ENCODE measurements at regions not wholly inside any gene's neighbourhood (a gene's known extent, or its start where the extent isn't known, plus 50 kb on each side); places are given as distances from the start of the nearest gene placed in this dataset.
"Not testable (repeated sequence)": the region's sequence is repeated elsewhere in the genome, so short reads cannot be mapped to it uniquely, and the experiment has no call there.

- no peak for DNase-seq
Observed at GRCh38 chr10:30762620-30763019, 133.1 kb upstream of the LYZL2 start.

- no peak for DNase-seq
Observed at GRCh38 chr10:30759423-30759822, 129.9 kb upstream of the LYZL2 start.

- no peak for DNase-seq
Observed at GRCh38 chr10:30758338-30758737, 128.8 kb upstream of the LYZL2 start.

- no peak for DNase-seq
Observed at GRCh38 chr10:30756896-30757295, 127.3 kb upstream of the LYZL2 start.

- no peak for DNase-seq
Observed at GRCh38 chr10:30756151-30756550, 126.6 kb upstream of the LYZL2 start.

- no peak for DNase-seq
Observed at GRCh38 chr10:30755441-30755953, 125.9 kb upstream of the LYZL2 start.

- no peak for DNase-seq
Observed at GRCh38 chr10:30752481-30752881, 122.9 kb upstream of the LYZL2 start.

- DNase-seq = peak in 2 of 4 experiments; percentile 30 to 65
Observed at GRCh38 chr10:30751678-30752331, 122.3 kb upstream of the LYZL2 start.

- DNase-seq = no peak
Observed at GRCh38 chr10:30750971-30751677, 121.6 kb upstream of the LYZL2 start.

GRCh38 chr10:30749385-30749784 is 119.8 kb upstream of the LYZL2 start:
- no peak for DNase-seq

GRCh38 chr10:30748152-30748973 is 118.8 kb upstream of the LYZL2 start:
- no peak for DNase-seq

GRCh38 chr10:30747633-30748032 is 118.1 kb upstream of the LYZL2 start:
- no peak for DNase-seq

- DNase-seq = no peak
Observed at GRCh38 chr10:30745953-30746352, 116.4 kb upstream of the LYZL2 start.

- DNase-seq = no peak
Observed at GRCh38 chr10:30744106-30744505, 114.6 kb upstream of the LYZL2 start.

GRCh38 chr10:30743586-30743985 is 114.0 kb upstream of the LYZL2 start:
- DNase-seq = no peak

- DNase-seq = no peak
Observed at GRCh38 chr10:30742471-30742870, 112.9 kb upstream of the LYZL2 start.

- not testable (repeated sequence) for DNase-seq
Observed at GRCh38 chr10:30740774-30741173, 111.2 kb upstream of the LYZL2 start.

GRCh38 chr10:30738416-30738815 is 108.9 kb upstream of the LYZL2 start:
- DNase-seq = no peak

- DNase-seq = no peak
Observed at GRCh38 chr10:30737931-30738391, 108.4 kb upstream of the LYZL2 start.

- DNase-seq = no peak
Observed at GRCh38 chr10:30736685-30737232, 107.2 kb upstream of the LYZL2 start.

GRCh38 chr10:30734901-30735300 is 105.3 kb upstream of the LYZL2 start:
- DNase-seq = no peak

- DNase-seq = no peak
Observed at GRCh38 chr10:30732671-30733070, 103.1 kb upstream of the LYZL2 start.

GRCh38 chr10:30731963-30732362 is 102.4 kb upstream of the LYZL2 start:
- DNase-seq = no peak
